IMR-90 (cell line): ENCODE measurements at regions not wholly inside any gene's neighbourhood (a gene's known extent, or its start where the extent isn't known, plus 50 kb on each side); places are given as distances from the start of the nearest gene placed in this dataset.

Experiments
- ATAC-seq: fragments of 200-7000 bp; cut with Tn5 transposase; 2 replicates; pipeline ENCODE4 v1.9.1; 2020; ENCODE audit warnings: low read depth, mild to moderate bottlenecking, moderate library complexity
- BruUV-seq: library from RNA; stranded (reverse); fragments of 400-500 nt; replicated peaks from 2 replicates; lab custom pipeline; 2021; lab: Mats Ljungman, UMichigan
- CTCF ChIA-PET: fragments of 300-600 bp; formaldehyde crosslinking; extraction: SDS; loops from one replicate; lab custom pipeline; 2021; ENCODE audit warnings: antibody characterized with exemption; lab: Yijun Ruan, JAX
- POLR2A ChIA-PET: fragments of 300-600 bp; sonication (Branson Sonifier 250); formaldehyde crosslinking; loops from one replicate; lab custom pipeline; 2022; ENCODE audit warnings: antibody characterized with exemption; ENCODE audit not compliant: unreplicated experiment; lab: Charles Lee
- DNase-seq: peaks from one replicate; pipeline ENCODE4 v3.0.0; 2013
- H2AFZ ChIP-seq: replicated peaks from 2 replicates; pipeline ENCODE3; 2013; ENCODE audit warnings: low read length, mild to moderate bottlenecking; ENCODE audit not compliant: poor library complexity
- H2AK5ac ChIP-seq: 2 replicates; pipeline ENCODE4 v1.6.1; 2013; ENCODE audit warnings: low read depth, low read length, inconsistent platforms
- H2AK9ac ChIP-seq: replicated peaks from 2 replicates; pipeline ENCODE3; 2013; ENCODE audit warnings: mild to moderate bottlenecking, low read depth, low read length, moderate library complexity; ENCODE audit not compliant: poor library complexity
- H2BK120ac ChIP-seq: 2 replicates; pipeline ENCODE4 v1.6.1; 2013; ENCODE audit warnings: low read depth, low read length, inconsistent platforms
- H2BK15ac ChIP-seq: 3 replicates; pipeline ENCODE4 v1.6.1; 2013; ENCODE audit warnings: low read depth, low read length, inconsistent platforms
- H2BK20ac ChIP-seq: 2 replicates; pipeline ENCODE4 v1.6.1; 2013; ENCODE audit warnings: low read depth, mild to moderate bottlenecking, inconsistent platforms, low read length, moderate library complexity
- H2BK5ac ChIP-seq: 2 replicates; pipeline ENCODE4 v1.6.1; 2013; ENCODE audit warnings: mild to moderate bottlenecking, low read depth, low read length, inconsistent platforms; ENCODE audit not compliant: poor library complexity, severe bottlenecking
- H3K14ac ChIP-seq: replicated peaks from 2 replicates; pipeline ENCODE4 v1.6.1; 2013; ENCODE audit warnings: low read depth, low read length, inconsistent platforms
- H3K18ac ChIP-seq: 2 replicates; pipeline ENCODE4 v1.6.1; 2013; ENCODE audit warnings: low read depth, low read length, control low read depth
- H3K23ac ChIP-seq: 2 replicates; pipeline ENCODE4 v1.6.1; 2013; ENCODE audit warnings: low read depth, low read length, inconsistent platforms
- H3K27ac ChIP-seq: 2 replicates; pipeline ENCODE4 v1.5.1; 2013; ENCODE audit warnings: mild to moderate bottlenecking, control low read depth, low read length; ENCODE audit not compliant: insufficient read depth
- H3K27me3 ChIP-seq: 2 replicates; pipeline ENCODE4 v1.6.1; 2013; ENCODE audit warnings: low read length; ENCODE audit not compliant: control insufficient read depth, insufficient read depth
- H3K36me3 ChIP-seq: 2 replicates; pipeline ENCODE4 v1.6.1; 2013; ENCODE audit warnings: low read length, mixed read lengths; ENCODE audit not compliant: control insufficient read depth, insufficient read depth
- H3K4ac ChIP-seq: 2 replicates; pipeline ENCODE4 v1.6.1; 2013; ENCODE audit warnings: low read depth, low read length, inconsistent platforms
- H3K4me1 ChIP-seq: 2 replicates; pipeline ENCODE4 v1.6.1; 2013; ENCODE audit warnings: low read length, mixed read lengths; ENCODE audit not compliant: control insufficient read depth, insufficient read depth
- H3K4me2 ChIP-seq: 2 replicates; pipeline ENCODE4 v1.6.1; 2013; ENCODE audit warnings: low read depth, mild to moderate bottlenecking, control low read depth, low read length, moderate library complexity
- H3K4me3 ChIP-seq: 2 replicates; pipeline ENCODE4 v1.5.1; 2013; ENCODE audit warnings: low read depth, mild to moderate bottlenecking, control low read depth, low read length, moderate library complexity; ENCODE audit not compliant: insufficient read depth
- H3K56ac ChIP-seq: 2 replicates; pipeline ENCODE4 v1.6.1; 2013; ENCODE audit warnings: low read length, inconsistent platforms; ENCODE audit not compliant: insufficient read depth; ENCODE audit errors: extremely low read depth
- H3K79me1 ChIP-seq, 2 experiments: 2 replicates each; pipeline ENCODE4 v1.6.1; 2013; ENCODE audit warnings: low read length in 2 of 2, inconsistent platforms in 1 of 2, low read depth in 1 of 2
- H3K9ac ChIP-seq: 2 replicates; pipeline ENCODE4 v1.6.1; 2013; ENCODE audit warnings: low read depth, low read length, control low read depth
- H3K9me1 ChIP-seq: 2 replicates; pipeline ENCODE4 v1.6.1; 2013; ENCODE audit warnings: low read length, inconsistent platforms; ENCODE audit not compliant: insufficient read depth
- H3K9me3 ChIP-seq: 2 replicates; pipeline ENCODE4 v1.6.1; 2013; ENCODE audit warnings: low read length; ENCODE audit not compliant: control insufficient read depth, insufficient read depth
- H4K20me1 ChIP-seq: 2 replicates; pipeline ENCODE4 v1.6.1; 2013; ENCODE audit warnings: low read length, inconsistent platforms; ENCODE audit not compliant: insufficient read depth
- H4K5ac ChIP-seq: 2 replicates; pipeline ENCODE4 v1.6.1; 2013; ENCODE audit warnings: mild to moderate bottlenecking, low read depth, low read length, control low read depth
- H4K8ac ChIP-seq, 2 experiments: 2 replicates each; pipeline ENCODE4 v1.6.1; 2013; ENCODE audit warnings: low read depth in 2 of 2, low read length in 2 of 2, control low read depth in 1 of 2, inconsistent platforms in 1 of 2
- H4K91ac ChIP-seq: 2 replicates; pipeline ENCODE4 v1.6.1; 2013; ENCODE audit warnings: low read depth, low read length, inconsistent platforms; ENCODE audit not compliant: insufficient read depth
- BHLHE40 ChIP-seq: fragments of 150-350 bp; IDR thresholded peaks from 2 replicates; pipeline ENCODE4 v1.6.1; 2016; ENCODE audit warnings: mild to moderate bottlenecking, low read depth, low read length
- CEBPB ChIP-seq: IDR thresholded peaks from 2 replicates; pipeline ENCODE4 v1.6.1; 2012; ENCODE audit warnings: low read depth, low read length, improper control_type of control experiment
- CHD1 ChIP-seq: IDR thresholded peaks from 2 replicates; pipeline ENCODE4 v1.6.1; 2012; ENCODE audit warnings: low read depth, low read length, improper control_type of control experiment
- NFE2L2 ChIP-seq: fragments of 150-350 bp; IDR thresholded peaks from 2 replicates; pipeline ENCODE4 v1.6.1; 2016; ENCODE audit warnings: low read depth, mild to moderate bottlenecking, low read length
- POLR2A ChIP-seq: IDR thresholded peaks from 2 replicates; pipeline ENCODE4 v1.6.1; 2012; ENCODE audit warnings: mild to moderate bottlenecking, low read depth, low read length
- RAD21 ChIP-seq: IDR thresholded peaks from 2 replicates; pipeline ENCODE4 v1.6.1; 2012; ENCODE audit warnings: low read length, improper control_type of control experiment
- RCOR1 ChIP-seq: IDR thresholded peaks from 2 replicates; pipeline ENCODE4 v1.6.1; 2012; ENCODE audit warnings: mild to moderate bottlenecking, low read length, improper control_type of control experiment; ENCODE audit not compliant: insufficient replicate concordance
- RFX5 ChIP-seq: IDR thresholded peaks from 2 replicates; pipeline ENCODE4 v1.8.0; 2012; ENCODE audit warnings: low read depth, mild to moderate bottlenecking, low read length, moderate library complexity
- WGBS, 2 experiments: methylation state at CpG; one replicate each; pipeline versions ENCODE4 v1.1.5 to v1.1.7; 2013; ENCODE audit warnings: missing lambda C conversion rate in 2 of 2; ENCODE audit not compliant: insufficient read length in 1 of 2; ENCODE audit errors: extremely low coverage in 2 of 2; 5-methylcytosine and 5-hydroxymethylcytosine counted together
- dilution Hi-C: fragments of 300-500 bp; cut with HindIII; formaldehyde crosslinking; loops from one replicate; pipeline ENCODE4 v1.14.3; 2018; ENCODE audit warnings: low sequenced_read_pairs; ENCODE audit not compliant: unreplicated experiment
- in situ Hi-C: fragments of 300-500 bp; cut with MboI; formaldehyde crosslinking; loops from 3 replicates; pipeline ENCODE4 v1.14.3; 2019; ENCODE audit warnings: low sequenced_read_pairs, inconsistent platforms, mixed read lengths
- intact Hi-C: fragments of 100-400 bp; cut with micrococcal nuclease; formaldehyde crosslinking; loops from 2 replicates; pipeline ENCODE4 v1.10.0; 2022

DNA sequence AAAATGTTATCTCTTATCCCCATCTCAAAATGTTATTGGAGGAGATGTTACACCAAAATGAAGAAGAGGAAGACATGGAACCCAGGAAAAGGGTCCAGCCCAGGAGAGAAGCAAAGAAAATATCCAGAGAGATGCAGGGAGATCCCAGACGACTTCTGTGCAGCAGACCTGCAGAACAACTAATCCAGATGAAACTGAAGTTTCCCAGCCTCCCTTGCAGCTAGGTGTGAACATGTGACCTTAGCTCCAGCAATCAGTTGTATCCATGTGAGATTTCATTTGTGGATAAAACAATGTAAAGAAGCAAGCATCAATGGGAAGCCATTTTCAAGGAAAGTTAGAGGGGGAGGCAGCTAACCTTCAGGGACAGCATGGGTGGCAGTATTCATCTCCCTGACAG is 55.8 kb upstream of the NANOS1 start:
- no peaks in the 10 kb centered on the region for H4K20me1 ChIP-seq
- intact Hi-C loops (loop anchor here (1.0 kb wide), 1 partner anchor 42 kb away; no protein-coding TSS in a partner anchor), in situ Hi-C loops (no loop called here), dilution Hi-C loops (no loop called here)
- no peak overlapping the region for H4K8ac ChIP-seq
- H3K9me1 ChIP-seq, result no peaks in the 10 kb centered on the region
- ATAC-seq, result no peak
- no peak overlapping the region for H2BK20ac ChIP-seq
- H3K4me1 ChIP-seq, result no peaks in the 10 kb centered on the region
- no peak overlapping the region for H3K4me3 ChIP-seq
- no peak overlapping the region for H2AK5ac ChIP-seq
- WGBS, 2 experiments, result no CpG with 5 or more reads among the region's 1 CpG
- H2BK5ac ChIP-seq, result no peak overlapping the region
- H3K9me3 ChIP-seq, result no peaks in the 10 kb centered on the region
- no peak overlapping the region for H2BK120ac ChIP-seq
- H3K23ac ChIP-seq, result no peak overlapping the region
- H4K5ac ChIP-seq, result no peak overlapping the region
- H3K79me1 ChIP-seq, result no peaks in the 10 kb centered on the region
- H2BK15ac ChIP-seq, result no peak overlapping the region
- H3K56ac ChIP-seq, result no peak overlapping the region
- H3K27ac ChIP-seq, result no peak overlapping the region
- no peak overlapping the region for H3K14ac ChIP-seq
- no peak overlapping the region for H2AK9ac ChIP-seq
- no peak for DNase-seq
- H3K9ac ChIP-seq, result no peak overlapping the region
- POLR2A ChIA-PET, result no interaction called here
- H3K36me3 ChIP-seq, result no peaks in the 10 kb centered on the region
- CTCF ChIA-PET, result no interaction called here
- H4K91ac ChIP-seq, result no peak overlapping the region
- TF ChIP-seq NFE2L2, result no peak
- TF ChIP-seq RCOR1, result no peak
- TF ChIP-seq POLR2A, result no peak
- TF ChIP-seq CHD1, result no peak
- TF ChIP-seq BHLHE40, result no peak
- TF ChIP-seq CEBPB, result no peak
- no peak for TF ChIP-seq RAD21
- no peak for TF ChIP-seq RFX5
- no peak overlapping the region for H3K4ac ChIP-seq
- H3K27me3 ChIP-seq, result peaks cover 39% of the 10 kb centered on the region
- no peak overlapping the region for H2AFZ ChIP-seq
- H3K18ac ChIP-seq, result no peak overlapping the region
- no peak overlapping the region for H3K4me2 ChIP-seq
- no TSS peak for BruUV-seq
